ENCODE measurements at regions not wholly inside any gene's neighbourhood (a gene's known extent, or its start where the extent isn't known, plus 50 kb on each side); places are given as distances from the start of the nearest gene placed in this dataset.
A peak's percentile ranks its signal among the peaks of the same experiment; 100 is the strongest.

DNA sequence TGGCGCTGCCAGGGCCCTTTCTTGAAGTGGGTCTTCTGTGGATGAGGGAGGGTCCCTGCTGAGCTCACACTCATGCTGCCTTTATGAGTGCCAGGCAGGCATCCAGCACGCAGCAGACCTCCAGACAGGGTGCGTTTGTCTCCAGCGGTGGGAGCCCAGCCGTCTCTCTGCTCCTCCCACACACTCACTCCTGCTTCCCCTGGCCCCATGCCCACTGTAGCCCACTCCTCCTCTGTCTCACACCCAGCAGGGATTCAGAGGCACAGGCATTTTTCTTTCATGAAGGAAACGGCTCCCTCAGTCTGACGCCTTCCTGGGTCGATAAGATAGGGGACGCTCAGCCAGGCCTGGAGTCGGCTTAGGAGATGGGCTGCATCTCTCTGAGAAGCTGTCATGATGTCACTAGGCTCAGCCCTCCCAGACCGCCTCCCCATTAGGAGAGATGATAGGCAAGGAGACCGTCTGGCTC, 183.9 kb upstream of the NCAM1 start:
- Histone ChIP-seq H3K9ac (ENCODE audit: low read length) (no peak overlapping the region), H3K9me3 (ENCODE audit: control insufficient read depth, low read length) (no peaks in the 10 kb centered on the region), H3K27me3 (replicated peaks; ENCODE audit: control insufficient read depth, insufficient read depth, low read length) (peaks cover 19% of the 10 kb centered on the region), H3K4me1 (ENCODE audit: control insufficient read depth, insufficient read depth, low read length) (peaks cover 8% of the 10 kb centered on the region), H3K4me3 (ENCODE audit: low read length) (no peak overlapping the region), H3K36me3 (ENCODE audit: control insufficient read depth, insufficient read depth, low read length, severe bottlenecking) (no peaks in the 10 kb centered on the region)
- DNase-seq (ENCODE audit: low read depth): no peak

DNA sequence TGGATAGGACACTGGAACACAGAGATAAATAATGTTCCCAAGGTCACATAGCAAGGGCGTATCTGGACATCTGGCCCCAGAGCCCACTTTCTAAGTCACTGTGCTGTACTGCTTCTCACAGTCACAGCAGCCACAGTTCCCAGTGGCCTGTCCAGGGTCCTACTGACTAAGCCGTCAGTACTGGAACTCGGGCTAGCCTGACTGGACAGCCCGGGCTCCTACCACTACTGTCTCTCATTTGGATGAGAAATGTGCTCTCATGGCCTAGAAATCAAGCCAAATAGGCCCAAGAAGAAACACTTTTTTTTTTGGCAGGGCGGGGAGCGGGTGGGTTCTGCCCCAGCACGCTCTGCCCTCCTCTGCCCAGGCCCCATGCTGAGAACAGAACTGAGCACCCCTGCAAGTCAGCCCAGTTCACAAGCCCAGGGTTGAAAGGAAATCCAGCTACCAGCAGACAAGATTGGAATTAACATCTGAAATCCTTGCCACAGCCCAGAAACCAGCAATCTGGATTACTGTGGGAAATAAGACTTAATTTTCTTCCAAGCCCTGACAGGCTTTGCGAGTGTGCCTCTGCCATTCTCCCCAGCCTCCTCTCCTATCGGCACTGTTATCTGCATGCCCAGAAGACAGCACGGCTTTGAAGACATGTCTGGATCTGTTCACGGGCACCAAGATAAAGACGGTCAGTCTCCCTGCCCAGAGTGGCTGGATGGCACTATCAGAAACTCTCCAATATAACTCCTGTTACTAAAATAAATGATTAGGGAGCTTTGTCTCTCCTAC, 182.9 kb upstream of the NCAM1 start:
- peaks cover 14% of the 10 kb centered on the region for H3K27me3 ChIP-seq (replicated peaks; ENCODE audit: control insufficient read depth, insufficient read depth, low read length)
- H3K36me3 ChIP-seq (ENCODE audit: control insufficient read depth, insufficient read depth, low read length, severe bottlenecking): no peaks in the 10 kb centered on the region
- no peaks in the 10 kb centered on the region for H3K9me3 ChIP-seq (ENCODE audit: control insufficient read depth, low read length)
- H3K4me1 ChIP-seq (ENCODE audit: control insufficient read depth, insufficient read depth, low read length): peaks cover 8% of the 10 kb centered on the region
- no peak overlapping the region for H3K4me3 ChIP-seq (ENCODE audit: low read length)
- no peak for DNase-seq (ENCODE audit: low read depth)
- no peak overlapping the region for H3K9ac ChIP-seq (ENCODE audit: low read length)

GRCh38 chr11:112778877-112779266, 182.3 kb upstream of the NCAM1 start:
- Histone ChIP-seq H3K9ac (ENCODE audit: low read length) (no peak overlapping the region), H3K9me3 (ENCODE audit: control insufficient read depth, low read length) (no peaks in the 10 kb centered on the region), H3K4me1 (ENCODE audit: control insufficient read depth, insufficient read depth, low read length) (peaks cover 8% of the 10 kb centered on the region), H3K4me3 (ENCODE audit: low read length) (no peak overlapping the region), H3K27me3 (replicated peaks; ENCODE audit: control insufficient read depth, insufficient read depth, low read length) (peaks cover 9% of the 10 kb centered on the region), H3K36me3 (ENCODE audit: control insufficient read depth, insufficient read depth, low read length, severe bottlenecking) (no peaks in the 10 kb centered on the region)
- DNase-seq (ENCODE audit: low read depth): no peak

- Histone ChIP-seq H3K27me3 (replicated peaks; ENCODE audit: control insufficient read depth, insufficient read depth, low read length) (no peaks in the 10 kb centered on the region), H3K36me3 (ENCODE audit: control insufficient read depth, insufficient read depth, low read length, severe bottlenecking) (no peaks in the 10 kb centered on the region), H3K9me3 (ENCODE audit: control insufficient read depth, low read length) (no peaks in the 10 kb centered on the region), H3K4me3 (ENCODE audit: low read length) (no peak overlapping the region), H3K9ac (ENCODE audit: low read length) (no peak overlapping the region), H3K4me1 (ENCODE audit: control insufficient read depth, insufficient read depth, low read length) (peaks cover 24% of the 10 kb centered on the region)
- no peak for DNase-seq (ENCODE audit: low read depth)
Measured at GRCh38 chr11:112780351-112781087, 180.7 kb upstream of the NCAM1 start.

DNA sequence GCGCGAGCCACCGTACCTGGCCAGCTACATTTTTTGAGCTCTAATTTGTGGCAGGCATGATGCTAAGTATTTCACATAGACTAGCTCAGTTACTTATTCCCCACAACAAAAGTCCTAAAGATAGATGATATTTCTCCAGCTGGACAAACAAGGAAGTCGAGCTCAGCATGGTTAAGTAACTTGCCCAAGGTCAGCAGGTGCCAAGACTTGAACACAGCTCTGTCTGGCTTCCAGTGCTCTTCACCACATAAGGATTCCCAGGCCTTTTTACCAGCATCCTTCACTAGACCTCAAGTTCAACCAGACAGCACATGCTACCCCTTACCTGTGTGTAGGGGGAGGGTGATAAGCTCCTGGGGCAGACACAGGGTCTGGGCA, 177.3 kb upstream of the NCAM1 start:
- Histone ChIP-seq H3K36me3 (ENCODE audit: control insufficient read depth, insufficient read depth, low read length, severe bottlenecking) (no peaks in the 10 kb centered on the region), H3K9me3 (ENCODE audit: control insufficient read depth, low read length) (no peaks in the 10 kb centered on the region), H3K4me1 (ENCODE audit: control insufficient read depth, insufficient read depth, low read length) (peaks cover 33% of the 10 kb centered on the region), H3K27me3 (replicated peaks; ENCODE audit: control insufficient read depth, insufficient read depth, low read length) (no peaks in the 10 kb centered on the region), H3K4me3 (ENCODE audit: low read length) (no peak overlapping the region), H3K9ac (ENCODE audit: low read length) (no peak overlapping the region)
- no peak for DNase-seq (ENCODE audit: low read depth)

- no peaks in the 10 kb centered on the region for H3K36me3 ChIP-seq (ENCODE audit: control insufficient read depth, insufficient read depth, low read length, severe bottlenecking)
- H3K4me1 ChIP-seq (ENCODE audit: control insufficient read depth, insufficient read depth, low read length): peaks cover 33% of the 10 kb centered on the region
- no peak overlapping the region for H3K9ac ChIP-seq (ENCODE audit: low read length)
- DNase-seq (ENCODE audit: low read depth): no peak
- H3K9me3 ChIP-seq (ENCODE audit: control insufficient read depth, low read length): no peaks in the 10 kb centered on the region
- H3K4me3 ChIP-seq (ENCODE audit: low read length): peak overlapping the region; percentile 73
- no peaks in the 10 kb centered on the region for H3K27me3 ChIP-seq (replicated peaks; ENCODE audit: control insufficient read depth, insufficient read depth, low read length)
Measured at GRCh38 chr11:112784323-112785073, 176.7 kb upstream of the NCAM1 start.

- Histone ChIP-seq H3K27me3 (replicated peaks; ENCODE audit: control insufficient read depth, insufficient read depth, low read length) (no peaks in the 10 kb centered on the region), H3K4me1 (ENCODE audit: control insufficient read depth, insufficient read depth, low read length) (peaks cover 33% of the 10 kb centered on the region), H3K4me3 (ENCODE audit: low read length) (peak overlapping the region; percentile 73), H3K9ac (ENCODE audit: low read length) (peak overlapping the region; percentile 31), H3K9me3 (ENCODE audit: control insufficient read depth, low read length) (no peaks in the 10 kb centered on the region), H3K36me3 (ENCODE audit: control insufficient read depth, insufficient read depth, low read length, severe bottlenecking) (no peaks in the 10 kb centered on the region)
- no peak for DNase-seq (ENCODE audit: low read depth)
Measured at GRCh38 chr11:112785149-112785548, 176.1 kb upstream of the NCAM1 start.

GRCh38 chr11:112785719-112786118, 175.5 kb upstream of the NCAM1 start:
- Histone ChIP-seq H3K9ac (ENCODE audit: low read length) (peak overlapping the region; percentile 31), H3K9me3 (ENCODE audit: control insufficient read depth, low read length) (no peaks in the 10 kb centered on the region)
- DNase-seq (ENCODE audit: low read depth): peak; percentile 2

DNA sequence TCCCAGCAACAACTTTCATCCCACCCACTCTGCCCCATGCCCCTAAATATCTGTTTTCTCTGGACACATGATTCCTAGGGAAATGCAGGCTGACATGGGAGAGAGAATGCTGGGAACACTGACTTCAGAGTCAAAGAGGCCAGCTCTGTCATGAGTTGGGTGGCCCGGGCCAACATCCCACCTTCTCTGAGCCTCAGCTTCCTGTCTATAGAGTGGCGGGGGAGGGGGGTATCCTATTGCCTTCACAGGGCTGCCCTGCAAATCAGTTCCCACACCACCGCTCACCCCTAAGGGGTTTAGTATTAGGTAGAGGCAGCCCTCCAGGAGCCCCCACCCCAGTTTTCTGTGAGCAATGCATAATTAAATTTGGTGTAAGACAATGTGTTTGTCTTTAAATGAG, 175.0 kb upstream of the NCAM1 start:
- DNase-seq (ENCODE audit: low read depth): no peak
- Histone ChIP-seq H3K9me3 (ENCODE audit: control insufficient read depth, low read length) (no peaks in the 10 kb centered on the region), H3K9ac (ENCODE audit: low read length) (no peak overlapping the region), H3K36me3 (ENCODE audit: control insufficient read depth, insufficient read depth, low read length, severe bottlenecking) (no peaks in the 10 kb centered on the region), H3K27me3 (replicated peaks; ENCODE audit: control insufficient read depth, insufficient read depth, low read length) (no peaks in the 10 kb centered on the region), H3K4me1 (ENCODE audit: control insufficient read depth, insufficient read depth, low read length) (peaks cover 25% of the 10 kb centered on the region), H3K4me3 (ENCODE audit: low read length) (no peak overlapping the region)

More at GRCh38 chr11:112785719-112786118, 175.5 kb upstream of the NCAM1 start:
- H3K36me3 ChIP-seq (ENCODE audit: control insufficient read depth, insufficient read depth, low read length, severe bottlenecking): no peaks in the 10 kb centered on the region
- H3K27me3 ChIP-seq (replicated peaks; ENCODE audit: control insufficient read depth, insufficient read depth, low read length): no peaks in the 10 kb centered on the region
- peaks cover 28% of the 10 kb centered on the region for H3K4me1 ChIP-seq (ENCODE audit: control insufficient read depth, insufficient read depth, low read length)
- peak overlapping the region; percentile 73 for H3K4me3 ChIP-seq (ENCODE audit: low read length)

DNA sequence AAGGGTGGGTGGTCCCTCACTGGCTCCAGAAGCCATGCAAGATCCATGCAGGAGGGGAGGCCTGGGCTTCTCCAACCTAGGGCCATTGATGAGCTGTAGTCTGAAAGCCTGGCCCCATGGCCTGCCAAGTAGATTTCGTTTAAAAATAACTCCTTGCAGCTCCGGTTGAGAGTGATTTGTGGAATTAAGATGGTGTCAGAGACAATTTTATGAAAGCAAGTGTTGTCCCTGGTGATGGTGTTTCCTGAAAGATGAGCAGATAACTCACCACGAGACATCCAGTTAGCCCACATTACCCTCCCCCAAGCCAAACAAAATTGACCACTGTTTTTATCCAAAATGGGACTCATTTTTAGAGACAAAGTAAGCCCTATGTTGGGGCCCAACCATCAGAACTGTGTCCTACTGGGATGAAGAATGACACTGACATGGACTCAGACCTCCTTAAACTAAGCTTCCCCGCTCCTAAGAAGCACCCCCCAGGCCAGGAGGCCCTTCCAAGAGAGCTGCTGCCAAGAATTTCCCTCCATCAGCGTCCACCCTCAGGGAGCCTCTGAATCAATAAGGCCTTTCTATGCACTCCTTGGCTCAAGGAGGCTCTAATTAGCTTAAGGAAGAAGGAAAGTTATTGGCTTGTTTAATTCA, 174.2 kb upstream of the NCAM1 start:
- H3K4me3 ChIP-seq (ENCODE audit: low read length): no peak overlapping the region
- no peaks in the 10 kb centered on the region for H3K27me3 ChIP-seq (replicated peaks; ENCODE audit: control insufficient read depth, insufficient read depth, low read length)
- no peak overlapping the region for H3K9ac ChIP-seq (ENCODE audit: low read length)
- no peaks in the 10 kb centered on the region for H3K36me3 ChIP-seq (ENCODE audit: control insufficient read depth, insufficient read depth, low read length, severe bottlenecking)
- H3K4me1 ChIP-seq (ENCODE audit: control insufficient read depth, insufficient read depth, low read length): peaks cover 25% of the 10 kb centered on the region
- H3K9me3 ChIP-seq (ENCODE audit: control insufficient read depth, low read length): no peaks in the 10 kb centered on the region
- no peak for DNase-seq (ENCODE audit: low read depth)

GRCh38 chr11:112789481-112789880, 171.7 kb upstream of the NCAM1 start:
- Histone ChIP-seq H3K4me3 (ENCODE audit: low read length) (no peak overlapping the region), H3K36me3 (ENCODE audit: control insufficient read depth, insufficient read depth, low read length, severe bottlenecking) (no peaks in the 10 kb centered on the region), H3K27me3 (replicated peaks; ENCODE audit: control insufficient read depth, insufficient read depth, low read length) (no peaks in the 10 kb centered on the region), H3K4me1 (ENCODE audit: control insufficient read depth, insufficient read depth, low read length) (peaks cover 19% of the 10 kb centered on the region), H3K9ac (ENCODE audit: low read length) (no peak overlapping the region), H3K9me3 (ENCODE audit: control insufficient read depth, low read length) (no peaks in the 10 kb centered on the region)
- DNase-seq (ENCODE audit: low read depth): no peak

All from adipocyte (in vitro differentiated cells).